NCI-H748 (cell line): ENCODE measurements at regions not wholly inside any gene's neighbourhood (a gene's known extent, or its start where the extent isn't known, plus 50 kb on each side); places are given as distances from the start of the nearest gene placed in this dataset.

Experiments
- DNase-seq: peaks from one replicate; lab custom pipeline; 2025; ENCODE audit not compliant: unreplicated experiment; lab: John Stamatoyannopoulos, UW

- no peak for DNase-seq
These were observed 147.5 kb upstream of the ID2 start for GRCh38 chr2:8534386-8534728.

DNA sequence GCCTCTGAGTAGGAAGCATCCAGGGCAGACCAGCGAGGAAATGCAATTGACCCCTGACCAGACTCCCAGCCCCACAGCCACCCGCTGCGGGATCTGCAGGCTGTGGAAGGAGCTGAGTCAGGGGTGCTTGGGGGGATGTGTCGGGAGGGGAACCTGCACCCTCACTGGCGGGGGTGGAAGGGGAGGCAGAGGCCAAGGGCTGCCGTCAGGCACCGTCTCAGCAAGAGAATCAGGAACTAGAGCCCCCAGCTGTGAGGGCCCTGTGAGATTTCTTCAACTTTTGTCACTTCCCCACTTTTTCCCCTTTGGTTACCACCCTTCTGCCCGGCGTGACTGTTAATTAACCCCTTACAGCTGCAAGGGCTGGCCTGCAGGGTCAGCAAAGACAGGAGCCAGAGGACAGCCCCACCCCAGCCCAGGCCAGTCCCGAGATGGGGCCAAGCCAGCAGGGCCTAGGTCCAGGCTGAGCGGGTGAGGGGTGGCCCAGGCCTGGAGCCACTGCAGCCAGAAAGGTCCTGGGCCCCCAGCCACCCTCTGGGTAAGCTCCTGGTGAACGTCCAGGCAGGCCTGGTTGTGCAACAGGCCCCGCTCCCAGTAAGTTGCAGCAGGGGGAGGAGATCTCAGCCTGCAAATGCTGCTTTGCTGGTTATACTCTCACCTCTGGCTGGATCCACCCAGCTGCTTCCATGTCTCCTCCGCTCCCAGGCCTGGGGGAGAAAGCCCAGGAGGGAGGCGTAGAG, 147.0 kb upstream of the ID2 start:
- no peak for DNase-seq

- no peak for DNase-seq
These were observed 146.4 kb upstream of the ID2 start for GRCh38 chr2:8535469-8535795.

DNA sequence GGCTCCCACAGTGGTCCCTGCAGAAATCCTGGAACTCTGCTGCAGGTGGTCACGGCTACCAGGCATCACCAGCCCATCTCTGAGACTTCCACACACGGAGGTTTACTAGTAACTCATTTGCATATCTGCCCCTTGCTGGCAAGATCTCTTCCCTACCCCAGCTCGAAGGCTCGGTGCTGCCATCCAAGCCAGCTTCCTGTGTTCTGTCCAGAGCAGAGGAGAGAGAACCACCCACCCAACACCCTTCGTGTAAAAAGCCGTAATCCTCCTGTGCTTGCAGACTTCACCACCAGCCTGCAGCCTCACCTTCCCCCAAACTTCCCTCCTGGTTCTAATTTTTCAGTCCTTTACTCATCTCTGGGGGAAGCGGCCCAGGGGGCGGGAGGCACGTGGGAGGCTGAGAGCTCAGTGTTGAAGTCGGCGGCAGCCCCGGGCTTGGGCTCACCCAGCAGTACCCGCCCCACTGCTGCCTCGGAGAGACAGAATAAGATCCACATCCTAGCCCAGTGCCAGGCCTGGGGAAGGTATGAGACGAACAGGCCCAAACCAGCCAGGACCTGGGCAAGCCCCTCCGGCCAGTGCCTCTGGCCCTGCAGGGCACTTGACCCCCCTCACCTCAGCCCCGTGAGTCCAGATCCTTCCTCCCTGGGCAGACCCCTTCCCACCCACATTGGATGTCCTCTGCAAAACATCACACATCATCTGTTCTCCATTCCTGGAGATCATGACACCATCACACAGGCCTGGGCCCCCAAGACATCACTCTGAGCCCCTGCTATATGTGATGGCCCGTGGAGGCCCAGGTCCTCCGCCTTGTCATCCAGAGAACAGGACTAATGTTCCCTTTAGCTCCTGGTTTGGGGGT, 145.8 kb upstream of the ID2 start:
- no peak for DNase-seq

GRCh38 chr2:8536686-8537561, 144.9 kb upstream of the ID2 start:
- no peak for DNase-seq

GRCh38 chr2:8537562-8538155, 144.2 kb upstream of the ID2 start:
- DNase-seq, result no peak

DNA sequence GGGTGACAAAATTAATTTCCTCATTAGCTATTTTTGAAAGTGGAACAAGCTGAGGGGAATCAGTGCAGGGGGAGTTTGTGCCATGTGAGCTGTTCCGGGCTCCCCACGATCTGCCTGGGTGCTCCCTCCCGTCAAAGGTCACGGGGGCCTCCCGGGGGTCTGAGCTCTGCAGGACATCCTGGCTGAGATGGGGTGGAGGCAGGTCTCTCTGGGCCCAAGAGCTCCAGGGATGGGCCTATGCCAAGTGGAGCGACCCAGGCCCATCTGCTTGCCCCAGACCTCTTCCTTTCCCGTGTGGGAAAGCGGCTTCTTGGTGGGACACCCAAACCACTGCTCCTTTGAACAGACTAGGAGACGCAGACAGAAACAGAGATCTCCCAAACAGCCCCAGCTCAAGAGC, 143.3 kb upstream of the ID2 start:
- DNase-seq, result no peak

- no peak for DNase-seq
These were observed 142.8 kb upstream of the ID2 start for GRCh38 chr2:8538931-8539621.

DNA sequence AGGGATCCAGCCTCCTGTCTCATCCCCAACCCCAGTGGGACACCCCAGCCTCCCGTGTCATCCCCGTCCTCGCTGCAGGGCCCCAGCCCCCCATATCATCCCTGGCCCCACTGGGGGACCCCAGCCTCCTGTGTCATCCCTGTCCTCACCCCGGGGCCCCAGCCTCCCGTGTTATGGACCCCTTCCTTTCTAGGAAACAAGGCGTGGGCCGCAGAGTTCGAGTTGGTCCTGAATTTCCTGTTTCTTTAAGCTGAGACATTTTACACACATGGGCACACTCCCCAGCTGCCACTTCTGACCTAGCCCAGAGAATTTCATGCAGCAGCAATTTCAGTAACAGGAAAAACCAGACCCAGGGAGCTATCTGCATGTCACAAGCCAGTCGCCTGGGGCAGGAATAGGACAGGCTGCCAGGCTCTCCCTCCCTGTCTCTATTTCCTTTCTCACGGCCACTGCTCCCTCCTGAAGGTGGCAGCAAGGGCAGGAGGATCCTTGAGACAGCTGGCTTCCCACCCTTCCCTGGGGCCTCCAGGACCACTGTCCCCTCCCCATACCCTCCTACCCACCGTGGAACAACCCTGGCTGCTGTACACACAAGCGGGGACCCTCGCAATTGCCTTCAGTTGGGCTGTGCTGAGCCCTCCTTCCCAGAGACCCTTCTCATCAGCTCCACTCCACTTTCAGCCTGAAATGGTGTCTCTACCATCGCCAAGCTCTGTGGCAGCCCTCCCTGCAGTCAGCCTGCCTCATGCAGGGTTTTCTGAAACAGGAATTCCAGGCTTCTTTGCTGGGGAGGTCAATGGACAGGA, 141.9 kb upstream of the ID2 start:
- peak; percentile 62 for DNase-seq

DNA sequence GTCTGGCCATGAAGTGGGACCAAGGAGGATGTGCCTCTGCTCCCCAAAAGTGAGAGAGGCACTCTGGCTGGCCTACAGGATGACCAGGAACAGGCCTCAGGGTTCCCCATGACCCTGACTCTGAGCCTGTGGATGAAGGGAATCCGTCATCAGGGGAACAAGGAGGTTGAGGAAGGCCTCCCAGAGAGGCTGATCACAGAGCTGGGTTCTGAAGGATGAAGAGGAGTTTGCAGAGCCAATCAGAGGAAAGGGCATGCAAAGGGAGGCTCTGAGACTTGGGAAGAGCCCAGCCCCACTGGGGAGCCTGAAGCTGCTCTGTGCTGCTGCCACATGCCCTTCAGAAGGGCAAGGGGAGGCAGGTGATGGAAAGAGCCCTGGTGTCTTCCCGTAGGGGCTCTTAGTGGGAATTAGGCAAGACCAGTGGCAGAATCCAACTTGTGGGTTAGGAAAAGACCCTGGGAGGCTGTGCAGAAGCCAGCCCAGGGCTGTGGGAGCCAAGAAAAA, 141.3 kb upstream of the ID2 start:
- DNase-seq, result no peak

DNA sequence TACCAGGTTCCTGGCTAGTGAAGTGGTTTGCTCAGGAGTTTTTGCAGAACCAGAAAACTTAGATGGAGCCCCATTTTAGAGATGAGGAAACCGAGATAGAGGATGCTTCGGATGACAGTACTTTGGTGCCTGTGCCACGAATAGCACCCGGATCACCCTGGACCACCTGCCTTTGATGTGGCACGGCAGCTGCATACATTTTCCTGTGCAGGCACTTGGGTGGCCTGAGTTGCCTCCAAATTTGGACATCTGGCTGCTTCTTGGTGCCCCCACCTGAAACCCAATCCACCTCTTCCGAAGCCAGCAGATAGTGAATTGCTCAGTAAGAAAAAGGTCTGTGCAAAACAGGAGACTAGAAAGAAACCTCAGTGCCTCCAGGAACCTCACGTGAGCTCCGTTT, 140.6 kb upstream of the ID2 start:
- no peak for DNase-seq

- DNase-seq, result no peak
These were observed 140.2 kb upstream of the ID2 start for GRCh38 chr2:8541636-8542035.

DNA sequence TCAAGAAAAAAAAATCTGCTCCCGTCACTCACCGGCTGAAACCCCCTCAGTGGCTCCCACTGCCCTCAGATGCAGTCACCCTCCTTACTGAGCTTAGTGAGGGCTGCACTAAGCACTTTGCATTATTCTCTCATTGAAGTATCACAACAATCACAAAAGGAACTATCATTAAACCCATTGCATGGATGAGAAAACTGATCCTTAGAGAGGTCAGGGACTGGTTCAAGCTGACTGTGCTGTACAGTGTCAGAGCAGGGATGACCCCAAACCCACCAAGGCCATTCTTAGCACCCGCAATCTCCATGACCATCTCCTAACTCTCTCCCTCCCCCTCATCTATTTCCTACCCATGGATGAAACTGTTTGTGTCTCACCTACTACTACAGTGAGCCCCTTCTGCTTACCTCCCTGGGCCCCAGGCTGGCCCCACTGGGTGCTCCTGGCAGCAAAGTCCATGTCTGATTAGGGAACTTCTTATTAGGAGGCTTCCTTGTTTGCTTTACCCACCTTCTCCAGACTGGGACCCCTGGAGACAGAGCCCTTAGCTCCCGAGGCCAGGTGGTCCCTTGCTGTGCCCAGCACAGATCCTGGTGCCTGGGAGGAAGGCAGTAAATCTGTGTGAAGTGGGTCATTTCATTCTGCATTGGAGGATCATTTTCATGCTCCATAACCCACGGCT, 139.3 kb upstream of the ID2 start:
- no peak for DNase-seq

GRCh38 chr2:8543060-8543382, 138.8 kb upstream of the ID2 start:
- DNase-seq, result peak; percentile 41

- DNase-seq, result no peak
These were observed 138.3 kb upstream of the ID2 start for GRCh38 chr2:8543383-8544170.

- DNase-seq, result no peak
These were observed 137.6 kb upstream of the ID2 start for GRCh38 chr2:8544171-8544785.

DNA sequence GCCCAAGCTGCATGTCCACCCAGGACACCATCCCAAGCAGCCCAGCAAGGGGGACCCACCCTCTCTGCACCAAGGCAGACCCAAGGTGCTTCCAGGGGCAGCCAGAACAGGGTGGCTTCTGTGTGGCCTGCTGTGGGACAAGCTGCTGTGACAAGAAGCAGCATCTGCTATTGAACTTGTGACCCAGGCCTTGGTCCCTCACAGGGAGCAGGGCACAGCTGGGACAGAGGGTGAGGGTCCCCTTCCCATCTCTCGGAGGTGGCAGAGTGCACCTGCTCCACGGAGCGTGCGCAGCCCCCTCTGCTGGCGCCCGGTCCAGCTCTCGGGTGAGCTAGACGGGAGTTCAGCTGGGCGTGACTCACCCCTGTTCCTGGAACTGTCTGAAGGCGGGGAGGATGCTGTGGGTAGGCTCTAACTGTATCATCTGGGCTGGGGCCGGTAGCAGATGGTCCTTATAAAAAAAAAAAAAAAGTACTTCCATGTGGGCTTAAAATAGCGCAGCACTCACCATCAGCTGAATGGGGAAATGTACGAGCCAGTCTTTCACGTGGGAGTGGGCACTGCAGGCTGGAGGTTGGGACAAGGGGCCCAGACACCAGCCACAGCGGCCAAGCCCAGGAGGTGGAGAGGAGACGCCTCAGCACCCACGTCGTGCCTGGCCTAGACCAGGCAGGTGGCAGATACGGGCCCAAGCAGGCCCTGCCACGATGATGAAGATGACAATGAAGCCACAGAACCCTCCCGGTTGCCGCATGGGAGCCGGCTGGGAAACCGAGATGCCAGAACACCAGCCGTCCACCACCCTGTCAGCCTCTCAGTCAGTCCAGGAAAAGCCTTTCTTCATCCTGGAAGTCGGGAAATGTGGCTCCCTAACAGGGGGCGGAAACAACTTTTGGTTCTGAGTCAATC, 136.8 kb upstream of the ID2 start:
- DNase-seq, result peak; percentile 81
